Adipocyte (in vitro differentiated cells): ENCODE measurements at regions not wholly inside any gene's neighbourhood (a gene's known extent, or its start where the extent isn't known, plus 50 kb on each side); places are given as distances from the start of the nearest gene placed in this dataset.

ENCODE experiments used
- DNase-seq: peaks from one replicate; pipeline ENCODE4 v3.0.0-alpha.2; 2015; ENCODE audit warnings: low read depth
- H3K27me3 ChIP-seq: replicated peaks from 2 replicates; pipeline ENCODE4 v1.7.0; 2013; ENCODE audit warnings: mild to moderate bottlenecking, low read length, moderate library complexity; ENCODE audit not compliant: control insufficient read depth, insufficient read depth
- H3K36me3 ChIP-seq: 2 replicates; pipeline ENCODE4 v1.7.0; 2013; ENCODE audit warnings: low read length, mild to moderate bottlenecking, moderate library complexity; ENCODE audit not compliant: control insufficient read depth, insufficient read depth, severe bottlenecking
- H3K4me1 ChIP-seq: 2 replicates; pipeline ENCODE4 v1.7.0; 2013; ENCODE audit warnings: mild to moderate bottlenecking, low read length, moderate library complexity; ENCODE audit not compliant: control insufficient read depth, insufficient read depth
- H3K4me3 ChIP-seq: 2 replicates; pipeline ENCODE4 v1.7.0; 2013; ENCODE audit warnings: mild to moderate bottlenecking, low read length, moderate library complexity
- H3K9ac ChIP-seq: 2 replicates; pipeline ENCODE4 v1.7.0; 2013; ENCODE audit warnings: mild to moderate bottlenecking, low read length, moderate library complexity
- H3K9me3 ChIP-seq: 2 replicates; pipeline ENCODE4 v1.7.0; 2013; ENCODE audit warnings: mild to moderate bottlenecking, low read length, moderate library complexity; ENCODE audit not compliant: control insufficient read depth

- DNase-seq, result no peak
- H3K4me1 ChIP-seq, result no peaks in the 10 kb centered on the region
- H3K27me3 ChIP-seq, result no peaks in the 10 kb centered on the region
Measured at GRCh38 chr2:204187229-204188083, 250.9 kb downstream of the ICOS start.

GRCh38 chr2:204191574-204191973, 255.0 kb downstream of the ICOS start:
- Histone ChIP-seq H3K4me1 (no peaks in the 10 kb centered on the region), H3K36me3 (no peaks in the 10 kb centered on the region), H3K27me3 (peaks cover 17% of the 10 kb centered on the region), H3K9ac (no peak overlapping the region), H3K9me3 (no peaks in the 10 kb centered on the region), H3K4me3 (no peak overlapping the region)
- no peak for DNase-seq

More at GRCh38 chr2:204187229-204188083, 250.9 kb downstream of the ICOS start:
- Histone ChIP-seq H3K36me3 (no peaks in the 10 kb centered on the region), H3K9me3 (no peaks in the 10 kb centered on the region), H3K9ac (no peak overlapping the region), H3K4me3 (no peak overlapping the region)

GRCh38 chr2:204195498-204195897, 258.9 kb downstream of the ICOS start:
- Histone ChIP-seq H3K9ac (no peak overlapping the region), H3K9me3 (no peaks in the 10 kb centered on the region), H3K4me1 (no peaks in the 10 kb centered on the region), H3K27me3 (peaks cover 17% of the 10 kb centered on the region), H3K36me3 (no peaks in the 10 kb centered on the region), H3K4me3 (no peak overlapping the region)
- no peak for DNase-seq

- Histone ChIP-seq H3K4me1 (no peaks in the 10 kb centered on the region), H3K9me3 (no peaks in the 10 kb centered on the region), H3K4me3 (no peak overlapping the region), H3K9ac (no peak overlapping the region), H3K27me3 (peaks cover 17% of the 10 kb centered on the region), H3K36me3 (no peaks in the 10 kb centered on the region)
- DNase-seq, result no peak
Measured at GRCh38 chr2:204197336-204198005, 260.9 kb downstream of the ICOS start.

- no peak for DNase-seq
- no peaks in the 10 kb centered on the region for H3K4me1 ChIP-seq
- no peak overlapping the region for H3K4me3 ChIP-seq
Measured at GRCh38 chr2:204199357-204199756, 262.8 kb downstream of the ICOS start.

GRCh38 chr2:204201507-204201906, 264.9 kb downstream of the ICOS start:
- no peaks in the 10 kb centered on the region for H3K4me1 ChIP-seq
- no peaks in the 10 kb centered on the region for H3K36me3 ChIP-seq
- no peak for DNase-seq
- H3K27me3 ChIP-seq, result peaks cover 11% of the 10 kb centered on the region
- H3K9ac ChIP-seq, result no peak overlapping the region
- H3K4me3 ChIP-seq, result no peak overlapping the region
- no peaks in the 10 kb centered on the region for H3K9me3 ChIP-seq

More at GRCh38 chr2:204199357-204199756, 262.8 kb downstream of the ICOS start:
- H3K9me3 ChIP-seq, result no peaks in the 10 kb centered on the region
- no peaks in the 10 kb centered on the region for H3K36me3 ChIP-seq
- H3K27me3 ChIP-seq, result peaks cover 10% of the 10 kb centered on the region
- H3K9ac ChIP-seq, result no peak overlapping the region

GRCh38 chr2:204202253-204202652, 265.7 kb downstream of the ICOS start:
- Histone ChIP-seq H3K4me1 (no peaks in the 10 kb centered on the region), H3K27me3 (peaks cover 16% of the 10 kb centered on the region), H3K4me3 (no peak overlapping the region), H3K36me3 (no peaks in the 10 kb centered on the region), H3K9me3 (no peaks in the 10 kb centered on the region), H3K9ac (no peak overlapping the region)
- no peak for DNase-seq

- Histone ChIP-seq H3K9me3 (no peaks in the 10 kb centered on the region), H3K27me3 (peaks cover 16% of the 10 kb centered on the region), H3K9ac (no peak overlapping the region), H3K4me1 (no peaks in the 10 kb centered on the region), H3K4me3 (no peak overlapping the region), H3K36me3 (no peaks in the 10 kb centered on the region)
- DNase-seq, result no peak
Measured at GRCh38 chr2:204203704-204204103, 267.1 kb downstream of the ICOS start.

- no peak for DNase-seq
- H3K27me3 ChIP-seq, result peaks cover 16% of the 10 kb centered on the region
- no peaks in the 10 kb centered on the region for H3K9me3 ChIP-seq
- H3K4me3 ChIP-seq, result no peak overlapping the region
- no peaks in the 10 kb centered on the region for H3K4me1 ChIP-seq
- H3K36me3 ChIP-seq, result no peaks in the 10 kb centered on the region
- H3K9ac ChIP-seq, result no peak overlapping the region
Measured at GRCh38 chr2:204205082-204205481, 268.5 kb downstream of the ICOS start.

- H3K4me1 ChIP-seq, result no peaks in the 10 kb centered on the region
- no peaks in the 10 kb centered on the region for H3K36me3 ChIP-seq
- no peak for DNase-seq
- peaks cover 16% of the 10 kb centered on the region for H3K27me3 ChIP-seq
- H3K9me3 ChIP-seq, result no peaks in the 10 kb centered on the region
- no peak overlapping the region for H3K9ac ChIP-seq
- H3K4me3 ChIP-seq, result no peak overlapping the region
Measured at GRCh38 chr2:204205538-204205937, 269.0 kb downstream of the ICOS start.

GRCh38 chr2:204207866-204208265, 271.3 kb downstream of the ICOS start:
- no peak for DNase-seq

More at GRCh38 chr2:204207866-204208265, 271.3 kb downstream of the ICOS start:
- Histone ChIP-seq H3K9ac (no peak overlapping the region), H3K4me1 (no peaks in the 10 kb centered on the region), H3K27me3 (peaks cover 16% of the 10 kb centered on the region), H3K36me3 (no peaks in the 10 kb centered on the region), H3K9me3 (no peaks in the 10 kb centered on the region), H3K4me3 (no peak overlapping the region)
